ENCODE measurements at regions not wholly inside any gene's neighbourhood (a gene's known extent, or its start where the extent isn't known, plus 50 kb on each side); places are given as distances from the start of the nearest gene placed in this dataset.

GRCh38 chr6:96330884-96331283, 190.7 kb upstream of the UFL1 start:
- CTCF ChIA-PET (ENCODE audit: low intra/inter-chr PET ratio), result no interaction called here
- H3K9me1 ChIP-seq (ENCODE audit: control insufficient read depth, insufficient read depth, low read length), result no peaks in the 10 kb centered on the region
- no peaks in the 10 kb centered on the region for H4K20me1 ChIP-seq (replicated peaks; ENCODE audit: control insufficient read depth, insufficient read depth, low read length)
- 0% methylated on average over 1 of the region's 1 CpG for WGBS (ENCODE audit: insufficient coverage, low coverage, missing lambda C conversion rate)
- intact Hi-C loops (cut with micrococcal nuclease), result no loop called here
- no peak overlapping the region for H3K4me3 ChIP-seq
- no TSS peak for BruUV-seq (replicated peaks)
- no peaks in the 10 kb centered on the region for H3K4me1 ChIP-seq (replicated peaks in 1 of 2; ENCODE audit: control insufficient read depth in 2 of 2, insufficient read depth in 2 of 2, low read length in 2 of 2)
- in situ Hi-C loops (cut with MboI), result no loop called here
- TF ChIP-seq ZBTB7A (IDR thresholded peaks at IDR 0.05; ENCODE audit: borderline replicate concordance, control insufficient read depth, low read depth, low read length) (no peak), DLX4 (CRISPR knock-in tag; IDR thresholded peaks at IDR 0.05) (no peak), E2F8 (IDR thresholded peaks at IDR 0.05; ENCODE audit: low read depth, partially characterized antibody) (no peak), MYC (IDR thresholded peaks at IDR 0.05; ENCODE audit: low read depth, low read length) (no peak), MYC (CRISPR knock-in tag; IDR thresholded peaks at IDR 0.05; ENCODE audit: borderline replicate concordance, low read depth) (no peak), YY1 (IDR thresholded peaks at IDR 0.05; ENCODE audit: borderline replicate concordance in 1 of 3, control insufficient read depth in 1 of 3, extremely low read depth in 1 of 3, insufficient read depth in 3 of 3, insufficient read length in 1 of 3, insufficient replicate concordance in 2 of 3, low read depth in 1 of 3, low read length in 2 of 3) (no peak), BMI1 (IDR thresholded peaks at IDR 0.05; ENCODE audit: low read length) (no peak), MAFK (IDR thresholded peaks at IDR 0.05; ENCODE audit: low read length) (no peak), ZNF253 (CRISPR knock-in tag; conservative IDR thresholded peaks at IDR 0.05) (no peak)
- no peak overlapping the region for H3K4me2 ChIP-seq (ENCODE audit: insufficient read depth, low read length)
- no peak for DNase-seq (ENCODE audit: extremely low read depth in 1 of 4, low spot score in 3 of 4)
- no peak for FAIRE-seq
- POLR2A ChIA-PET, result no interaction called here
- no peaks in the 10 kb centered on the region for H3K27me3 ChIP-seq (ENCODE audit: control insufficient read depth in 2 of 2, insufficient read depth in 2 of 2, low read length in 2 of 2)
- H3K36me3 ChIP-seq (ENCODE audit: control insufficient read depth, insufficient read depth, low read length), result no peaks in the 10 kb centered on the region
- H3K9ac ChIP-seq (ENCODE audit: insufficient read depth in 1 of 2, low read depth in 2 of 2, low read length in 2 of 2), result no peak overlapping the region
- no peaks in the 10 kb centered on the region for H3K79me2 ChIP-seq (ENCODE audit: control insufficient read depth, insufficient read depth, low read length)
- no peak overlapping the region for H2AFZ ChIP-seq (ENCODE audit: low read depth, low read length)
- ATAC-seq, result no peak
- H3K27ac ChIP-seq (ENCODE audit: extremely low read depth, low read depth, low read length), result no peak overlapping the region
- no peaks in the 10 kb centered on the region for H3K9me3 ChIP-seq (replicated peaks; ENCODE audit: control insufficient read depth, insufficient read depth, low read depth, low read length)
